NCI-H345 treated with DMSO at 0.1 percent for 48 hours (cell line): ENCODE measurements at regions not wholly inside any gene's neighbourhood (a gene's known extent, or its start where the extent isn't known, plus 50 kb on each side); places are given as distances from the start of the nearest gene placed in this dataset.
"Not testable (repeated sequence)": the region's sequence is repeated elsewhere in the genome, so short reads cannot be mapped to it uniquely, and the experiment has no call there.

Experiments used
- DNase-seq: peaks from one replicate; lab custom pipeline; 2025; ENCODE audit not compliant: unreplicated experiment; lab: John Stamatoyannopoulos, UW

GRCh38 chrX:40852586-40852985 is 117.2 kb upstream of the MED14 start:
- no peak for DNase-seq

DNA sequence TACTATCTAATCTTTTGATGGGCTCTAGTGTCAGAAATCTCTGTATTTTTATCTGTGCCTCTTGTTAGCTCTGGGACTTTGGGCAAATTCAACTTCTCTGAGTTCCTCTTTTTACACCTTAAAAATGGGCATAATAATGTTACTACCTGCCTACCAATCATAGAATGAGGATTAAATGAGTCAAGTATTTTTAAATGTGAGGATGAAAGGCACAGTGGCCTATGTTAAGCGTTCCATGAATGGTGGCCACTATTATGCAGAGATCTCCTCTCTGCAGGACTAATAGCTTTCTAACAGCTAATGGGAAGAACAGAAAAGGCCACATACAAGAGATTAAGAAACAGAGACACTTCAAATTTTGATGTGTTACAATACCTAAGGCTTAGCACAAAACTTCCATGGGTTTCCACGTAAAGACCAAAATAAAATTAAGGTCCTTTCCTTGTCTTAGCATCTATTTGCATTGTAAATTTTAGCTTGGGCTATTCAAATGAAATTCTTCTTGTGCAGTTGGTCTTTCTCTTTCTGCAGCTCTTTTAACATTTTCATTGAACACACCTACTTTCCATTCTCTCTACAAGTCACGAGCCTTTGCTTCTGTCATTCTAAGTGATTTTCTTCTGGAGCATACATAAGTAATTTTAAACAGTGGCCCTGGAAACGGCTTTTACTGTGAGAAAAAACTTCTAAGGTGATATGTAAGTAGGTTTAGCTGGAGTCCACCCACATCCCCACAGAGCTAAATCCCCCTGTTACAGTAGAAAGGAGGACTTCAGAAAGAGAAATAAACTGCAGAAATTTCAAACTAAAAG is 117.9 kb upstream of the MED14 start:
- DNase-seq = no peak

DNA sequence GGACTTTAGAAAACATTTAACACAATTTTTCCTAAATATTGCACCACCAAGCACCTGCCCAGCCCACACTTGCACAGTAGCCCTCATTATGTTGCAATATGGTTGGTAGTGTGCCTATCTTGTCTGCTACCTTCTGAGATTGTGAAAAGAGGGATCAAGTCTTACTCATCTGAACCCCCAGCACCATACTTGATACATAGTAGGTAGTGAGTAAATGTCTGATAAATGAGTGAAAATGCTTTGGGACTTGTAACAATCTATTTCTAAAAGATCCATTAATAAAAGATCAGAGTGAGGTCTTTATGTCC is 118.4 kb upstream of the MED14 start:
- no peak for DNase-seq

- no peak for DNase-seq
These were observed 118.9 kb upstream of the MED14 start for GRCh38 chrX:40854242-40854641.

GRCh38 chrX:40855411-40855810 is 120.1 kb upstream of the MED14 start:
- DNase-seq = peak; percentile 59

- no peak for DNase-seq
These were observed 120.7 kb upstream of the MED14 start for GRCh38 chrX:40855932-40856515.

- not testable (repeated sequence) for DNase-seq
These were observed 126.7 kb upstream of the MED14 start for GRCh38 chrX:40861952-40862554.

DNA sequence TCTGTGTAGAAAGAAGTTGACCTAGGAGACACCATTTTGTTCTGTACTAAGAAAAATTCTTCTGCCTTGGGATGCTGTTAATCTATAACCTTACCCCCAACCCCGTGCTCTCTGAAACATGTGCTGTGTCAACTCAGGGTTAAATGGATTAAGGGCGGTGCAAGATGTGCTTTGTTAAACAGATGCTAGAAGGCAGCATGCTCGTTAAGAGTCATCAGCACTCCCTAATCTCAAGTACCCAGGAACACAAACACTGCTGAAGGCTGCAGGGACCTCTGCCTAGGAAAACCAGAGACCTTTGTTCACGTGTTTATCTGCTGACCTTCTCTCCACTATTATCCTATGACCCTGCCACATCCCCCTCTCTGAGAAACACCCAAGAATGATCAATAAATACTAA is 127.9 kb upstream of the MED14 start:
- not testable (repeated sequence) for DNase-seq

- no peak for DNase-seq
These were observed 128.3 kb upstream of the MED14 start for GRCh38 chrX:40863671-40864070.

- DNase-seq = no peak
These were observed 129.6 kb upstream of the MED14 start for GRCh38 chrX:40864972-40865371.

GRCh38 chrX:40866893-40867292 is 131.6 kb upstream of the MED14 start:
- DNase-seq = no peak

GRCh38 chrX:40867352-40867751 is 132.0 kb upstream of the MED14 start:
- DNase-seq = no peak

DNA sequence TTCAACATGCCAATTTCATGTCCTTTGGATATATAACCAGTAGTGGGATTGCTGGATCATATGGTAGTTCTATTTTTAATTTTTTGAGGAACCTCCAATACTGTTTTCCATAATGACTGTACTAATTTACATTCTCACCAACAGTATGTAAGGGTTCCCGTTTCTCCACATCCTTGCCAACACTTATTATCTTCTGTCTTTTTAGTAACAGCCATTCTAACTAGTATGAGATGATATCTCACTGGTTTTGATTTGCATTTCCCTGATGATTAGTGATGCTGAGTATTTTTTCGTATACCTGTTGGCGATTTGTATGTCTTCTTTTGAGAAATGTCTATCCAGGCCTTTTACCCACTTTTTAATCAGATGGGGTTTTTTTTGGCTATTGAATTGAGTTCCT is 133.5 kb upstream of the MED14 start:
- DNase-seq = no peak

GRCh38 chrX:40870982-40871381 is 135.6 kb upstream of the MED14 start:
- DNase-seq = not testable (repeated sequence)

GRCh38 chrX:40871385-40872082 is 136.2 kb upstream of the MED14 start:
- no peak for DNase-seq

DNA sequence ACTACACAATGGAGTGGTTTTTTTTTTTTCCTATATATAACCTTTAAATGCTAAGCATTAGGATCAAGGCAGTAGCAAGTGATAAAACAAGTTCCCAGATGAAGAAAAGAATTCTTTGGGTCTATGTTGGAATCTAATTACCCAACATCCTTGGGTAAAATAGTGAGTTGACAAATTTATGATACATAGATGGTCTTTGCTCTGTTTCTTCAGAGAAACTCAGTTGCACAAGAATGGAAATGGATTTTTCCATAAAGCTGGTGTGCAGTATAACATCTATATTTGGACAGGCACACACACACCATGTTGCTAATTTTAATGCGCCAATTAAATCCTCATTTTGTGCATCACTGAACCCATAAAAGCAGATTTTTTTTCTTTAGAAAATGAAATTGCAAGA is 137.0 kb upstream of the MED14 start:
- DNase-seq = no peak

- no peak for DNase-seq
These were observed 140.1 kb upstream of the MED14 start for GRCh38 chrX:40875476-40875875.

- DNase-seq = no peak
These were observed 142.5 kb upstream of the MED14 start for GRCh38 chrX:40877887-40878286.

- DNase-seq = no peak
These were observed 143.4 kb upstream of the MED14 start for GRCh38 chrX:40878766-40879165.

GRCh38 chrX:40879172-40879571 is 143.8 kb upstream of the MED14 start:
- DNase-seq = not testable (repeated sequence)

GRCh38 chrX:40880712-40881111 is 145.4 kb upstream of the MED14 start:
- no peak for DNase-seq
